ENCODE measurements at regions not wholly inside any gene's neighbourhood (a gene's known extent, or its start where the extent isn't known, plus 50 kb on each side); places are given as distances from the start of the nearest gene placed in this dataset.

GRCh38 chr7:4386190-4386589, 295.9 kb upstream of the FOXK1 start:
- TF ChIP-seq CTCF (conservative IDR thresholded peaks at IDR 0.05; ENCODE audit: low read depth, low read length), result no peak
- TF ChIP-seq EZH2 (IDR thresholded peaks at IDR 0.05; ENCODE audit: low read length, unreplicated experiment), result no peak
- no peak for TF ChIP-seq EZH2phosphoT487 (IDR thresholded peaks at IDR 0.05; ENCODE audit: borderline replicate concordance, low read length)
